ENCODE measurements at regions not wholly inside any gene's neighbourhood (a gene's known extent, or its start where the extent isn't known, plus 50 kb on each side); places are given as distances from the start of the nearest gene placed in this dataset.

DNA sequence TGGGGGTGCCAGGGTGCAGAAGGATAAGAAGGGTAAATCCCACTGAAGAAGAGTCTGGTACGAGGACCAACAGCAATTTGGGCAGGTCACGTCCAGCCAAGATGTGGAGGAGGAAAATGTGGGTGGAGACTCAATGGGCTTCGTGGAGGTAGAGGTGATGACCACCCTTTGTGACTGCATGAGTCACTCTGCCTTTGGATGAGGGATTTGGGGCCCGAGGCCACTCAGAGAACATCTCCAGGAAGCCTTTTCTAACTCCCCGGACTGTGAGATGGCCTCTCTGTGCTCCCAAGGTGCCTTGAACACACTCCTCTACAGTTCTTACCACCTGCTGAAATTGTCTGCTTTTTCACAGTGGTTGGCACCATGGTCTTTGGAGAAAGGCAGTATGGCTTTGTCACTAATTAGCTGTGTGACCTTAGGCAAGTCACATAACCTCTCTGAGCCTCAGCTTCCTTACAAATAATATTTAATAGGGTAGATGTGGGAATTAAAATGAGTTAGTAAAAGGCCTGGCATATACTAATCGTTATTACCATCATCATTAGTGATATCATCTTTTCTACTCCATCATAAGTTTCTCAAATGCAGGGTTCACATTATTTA lies 67.0 kb upstream of the ARHGAP5 start:
- TF ChIP-seq, protein P1, sequence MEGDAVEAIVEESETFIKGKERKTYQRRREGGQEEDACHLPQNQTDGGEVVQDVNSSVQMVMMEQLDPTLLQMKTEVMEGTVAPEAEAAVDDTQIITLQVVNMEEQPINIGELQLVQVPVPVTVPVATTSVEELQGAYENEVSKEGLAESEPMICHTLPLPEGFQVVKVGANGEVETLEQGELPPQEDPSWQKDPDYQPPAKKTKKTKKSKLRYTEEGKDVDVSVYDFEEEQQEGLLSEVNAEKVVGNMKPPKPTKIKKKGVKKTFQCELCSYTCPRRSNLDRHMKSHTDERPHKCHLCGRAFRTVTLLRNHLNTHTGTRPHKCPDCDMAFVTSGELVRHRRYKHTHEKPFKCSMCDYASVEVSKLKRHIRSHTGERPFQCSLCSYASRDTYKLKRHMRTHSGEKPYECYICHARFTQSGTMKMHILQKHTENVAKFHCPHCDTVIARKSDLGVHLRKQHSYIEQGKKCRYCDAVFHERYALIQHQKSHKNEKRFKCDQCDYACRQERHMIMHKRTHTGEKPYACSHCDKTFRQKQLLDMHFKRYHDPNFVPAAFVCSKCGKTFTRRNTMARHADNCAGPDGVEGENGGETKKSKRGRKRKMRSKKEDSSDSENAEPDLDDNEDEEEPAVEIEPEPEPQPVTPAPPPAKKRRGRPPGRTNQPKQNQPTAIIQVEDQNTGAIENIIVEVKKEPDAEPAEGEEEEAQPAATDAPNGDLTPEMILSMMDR (IDR thresholded peaks at IDR 0.05; ENCODE audit: insufficient read depth, low read length, poor library complexity, severe bottlenecking), result no peak
- TF ChIP-seq EZH2phosphoT487 (conservative IDR thresholded peaks at IDR 0.05; ENCODE audit: low read length), result no peak

All from SU-DHL-6 (cell line).